DND-41 (cell line): ENCODE measurements at regions not wholly inside any gene's neighbourhood (a gene's known extent, or its start where the extent isn't known, plus 50 kb on each side); places are given as distances from the start of the nearest gene placed in this dataset.

Source experiments
- EZH2 ChIP-seq: IDR thresholded peaks from 3 replicates; pipeline ENCODE4 v1.6.1; 2012; ENCODE audit warnings: borderline replicate concordance, low read depth, mild to moderate bottlenecking, moderate library complexity, low read length, inconsistent platforms; ENCODE audit not compliant: severe bottlenecking
- TF ChIP-seq, protein P1 (sequence below): IDR thresholded peaks from 2 replicates; pipeline ENCODE4 v1.5.1; 2012; ENCODE audit warnings: borderline replicate concordance, low read length, moderate library complexity, mild to moderate bottlenecking; ENCODE audit not compliant: poor library complexity, severe bottlenecking; ENCODE audit errors: extremely low read depth

DNA sequence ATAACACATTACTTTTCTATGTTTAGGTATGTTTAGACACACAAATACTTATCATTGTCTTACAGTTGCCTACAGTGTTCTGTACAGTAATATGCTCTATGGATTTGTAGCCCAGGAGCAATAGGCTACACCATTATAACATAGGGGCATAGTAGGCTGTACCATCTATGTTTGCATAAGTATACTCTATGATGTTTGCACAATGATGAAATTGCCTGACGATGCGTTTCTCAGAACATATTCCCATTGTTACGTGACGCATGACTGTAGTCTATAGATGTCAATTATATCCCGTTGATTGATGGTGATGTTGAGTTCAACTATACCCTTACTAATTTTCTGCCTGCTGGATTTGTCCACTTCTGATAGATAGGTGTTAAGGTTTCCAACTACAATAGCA lies 139.4 kb upstream of the PFN2 start:
- no peak for TF ChIP-seq EZH2
- TF ChIP-seq, protein P1, sequence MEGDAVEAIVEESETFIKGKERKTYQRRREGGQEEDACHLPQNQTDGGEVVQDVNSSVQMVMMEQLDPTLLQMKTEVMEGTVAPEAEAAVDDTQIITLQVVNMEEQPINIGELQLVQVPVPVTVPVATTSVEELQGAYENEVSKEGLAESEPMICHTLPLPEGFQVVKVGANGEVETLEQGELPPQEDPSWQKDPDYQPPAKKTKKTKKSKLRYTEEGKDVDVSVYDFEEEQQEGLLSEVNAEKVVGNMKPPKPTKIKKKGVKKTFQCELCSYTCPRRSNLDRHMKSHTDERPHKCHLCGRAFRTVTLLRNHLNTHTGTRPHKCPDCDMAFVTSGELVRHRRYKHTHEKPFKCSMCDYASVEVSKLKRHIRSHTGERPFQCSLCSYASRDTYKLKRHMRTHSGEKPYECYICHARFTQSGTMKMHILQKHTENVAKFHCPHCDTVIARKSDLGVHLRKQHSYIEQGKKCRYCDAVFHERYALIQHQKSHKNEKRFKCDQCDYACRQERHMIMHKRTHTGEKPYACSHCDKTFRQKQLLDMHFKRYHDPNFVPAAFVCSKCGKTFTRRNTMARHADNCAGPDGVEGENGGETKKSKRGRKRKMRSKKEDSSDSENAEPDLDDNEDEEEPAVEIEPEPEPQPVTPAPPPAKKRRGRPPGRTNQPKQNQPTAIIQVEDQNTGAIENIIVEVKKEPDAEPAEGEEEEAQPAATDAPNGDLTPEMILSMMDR, result no peak
